K562 (cell line): ENCODE measurements at regions not wholly inside any gene's neighbourhood (a gene's known extent, or its start where the extent isn't known, plus 50 kb on each side); places are given as distances from the start of the nearest gene placed in this dataset.

ENCODE experiments used
- ATAC-seq: fragments of 200-7000 bp; cut with Tn5 transposase; 3 replicates; pipeline ENCODE4 v1.9.1; 2020; ENCODE audit warnings: moderate library complexity
- BruUV-seq: library from RNA; stranded (reverse); fragments of 400-500 nt; replicated peaks from 2 replicates; lab custom pipeline; 2021; lab: Mats Ljungman, UMichigan
- CTCF ChIA-PET: fragments of 300-600 bp; formaldehyde crosslinking; extraction: SDS; loops from one replicate; lab custom pipeline; 2021; ENCODE audit warnings: low intra/inter-chr PET ratio; lab: Yijun Ruan, JAX
- POLR2A ChIA-PET: fragments of 300-600, 350-650 bp; sonication (Branson Sonifier 250); formaldehyde crosslinking; extraction: SDS; loops from one replicate; lab custom pipeline; 2021; ENCODE audit warnings: antibody characterized with exemption, inconsistent platforms; lab: Yijun Ruan, JAX
- DNase-seq, 4 experiments: peaks; one replicate each; pipeline versions ENCODE4 v3.0.0 to v3.0.0-alpha.2; 2011 to 2018; ENCODE audit warnings: low spot score in 3 of 4, mixed read lengths in 3 of 4; ENCODE audit errors: extremely low read depth in 1 of 4
- FAIRE-seq: peaks from 2 replicates; lab custom pipeline; 2011; peaks lifted over from hg19 to GRCh38; lab: Jason Lieb, UNC
- H2AFZ ChIP-seq: 2 replicates; pipeline ENCODE4 v1.6.0; 2011; ENCODE audit warnings: low read depth, low read length, control low read depth, inconsistent platforms
- H3K27ac ChIP-seq: fragments of 200-600 bp; 3 replicates; pipeline ENCODE4 v1.8.0; 2011; ENCODE audit warnings: low read depth, mild to moderate bottlenecking, control low read depth, inconsistent platforms, low read length, moderate library complexity, mixed read lengths; ENCODE audit errors: extremely low read depth
- H3K27me3 ChIP-seq, 2 experiments: fragments of 300-600 bp in 1 of 2; 2 replicates in 1 of 2; 3 replicates in 1 of 2; pipeline versions ENCODE4 v1.6.0 to v1.8.0; 2011; ENCODE audit warnings: inconsistent platforms in 2 of 2, low read length in 2 of 2, mild to moderate bottlenecking in 1 of 2, mixed read lengths in 1 of 2, moderate library complexity in 1 of 2; ENCODE audit not compliant: control insufficient read depth in 2 of 2, insufficient read depth in 2 of 2
- H3K36me3 ChIP-seq: fragments of 300-600 bp; 3 replicates; pipeline ENCODE4 v1.8.0; 2011; ENCODE audit warnings: mild to moderate bottlenecking, low read length, inconsistent platforms; ENCODE audit not compliant: control insufficient read depth, insufficient read depth
- H3K4me1 ChIP-seq, 2 experiments: fragments of 200-600 bp in 1 of 2; replicated peaks in 1 of 2; 2 replicates in 1 of 2; 3 replicates in 1 of 2; pipeline versions ENCODE4 v1.5.1 to v1.8.0; 2011; ENCODE audit warnings: inconsistent platforms in 2 of 2, low read length in 2 of 2, mild to moderate bottlenecking in 1 of 2, mixed read lengths in 1 of 2, moderate library complexity in 1 of 2; ENCODE audit not compliant: control insufficient read depth in 2 of 2, insufficient read depth in 2 of 2
- H3K4me2 ChIP-seq: 2 replicates; pipeline ENCODE4 v1.6.1; 2011; ENCODE audit warnings: low read length, control low read depth, inconsistent platforms, mixed read lengths; ENCODE audit not compliant: insufficient read depth
- H3K4me3 ChIP-seq: fragments of 200-600 bp; sonication (generic), shearing (Covaris generic); 2 replicates; pipeline ENCODE4 v1.5.1; 2016; ENCODE audit warnings: control low read depth, inconsistent platforms
- H3K79me2 ChIP-seq: fragments of 200-600 bp; 3 replicates; pipeline ENCODE4 v1.8.0; 2011; ENCODE audit warnings: low read length, inconsistent platforms; ENCODE audit not compliant: control insufficient read depth, insufficient read depth
- H3K9ac ChIP-seq, 2 experiments: 2 replicates each; pipeline versions ENCODE4 v1.6.0 to v1.6.1; 2011; ENCODE audit warnings: low read depth in 2 of 2, low read length in 2 of 2, control low read depth in 1 of 2, inconsistent platforms in 1 of 2, mild to moderate bottlenecking in 1 of 2, mixed read lengths in 1 of 2; ENCODE audit not compliant: insufficient read depth in 1 of 2
- H3K9me1 ChIP-seq: one replicate; pipeline ENCODE4 v1.6.0; 2011; ENCODE audit warnings: inconsistent platforms, mild to moderate bottlenecking, low read length, moderate library complexity; ENCODE audit not compliant: control insufficient read depth, insufficient read depth
- H3K9me3 ChIP-seq: replicated peaks from 2 replicates; pipeline ENCODE4 v1.5.1; 2011; ENCODE audit warnings: low read depth, low read length, inconsistent platforms; ENCODE audit not compliant: control insufficient read depth, insufficient read depth
- H4K20me1 ChIP-seq: replicated peaks from 2 replicates; pipeline ENCODE4 v1.6.1; 2011; ENCODE audit warnings: low read length, inconsistent platforms, mixed read lengths; ENCODE audit not compliant: control insufficient read depth, insufficient read depth
- DLX4 ChIP-seq: fragments of 250-450 bp; sonication (Bioruptor Pico); IDR thresholded peaks from 2 replicates; pipeline ENCODE4 v1.6.1; 2021; ENCODE audit warnings: mild to moderate bottlenecking
- E2F1 ChIP-seq: sonication (generic); formaldehyde crosslinking; IDR thresholded peaks from 2 replicates; pipeline ENCODE4 v1.8.1; 2023; ENCODE audit warnings: mild to moderate bottlenecking, missing genetic modification reagents, moderate library complexity
- KAT8 ChIP-seq: fragments of 450-650 bp; IDR thresholded peaks from 2 replicates; pipeline ENCODE4 v1.6.1; 2016; ENCODE audit warnings: low read depth, mild to moderate bottlenecking
- POLR2A ChIP-seq: fragments of 450-650 bp; conservative IDR thresholded peaks from 2 replicates; pipeline ENCODE4 v1.6.1; 2016
- PYGO2 ChIP-seq: fragments of 450-650 bp; IDR thresholded peaks from 2 replicates; pipeline ENCODE4 v1.6.1; 2016; ENCODE audit warnings: mild to moderate bottlenecking, missing genetic modification characterization, moderate library complexity, missing compliant biosample characterization
- RBBP5 ChIP-seq: fragments of 200-600 bp; sonication (generic); IDR thresholded peaks from 2 replicates; pipeline ENCODE4 v1.6.1; 2012; ENCODE audit warnings: borderline replicate concordance, mild to moderate bottlenecking, low read length, control low read depth, inconsistent platforms; ENCODE audit not compliant: insufficient read depth, poor library complexity, severe bottlenecking
- TAF1 ChIP-seq: IDR thresholded peaks from 2 replicates; pipeline ENCODE4 v1.6.1; 2011; ENCODE audit warnings: mild to moderate bottlenecking, low read length, moderate library complexity; ENCODE audit not compliant: insufficient read depth, control insufficient read depth, severe bottlenecking; ENCODE audit errors: extremely low read depth
- TCF7L2 ChIP-seq: fragments of 150-350 bp; IDR thresholded peaks from 2 replicates; pipeline ENCODE4 v1.6.1; 2016; ENCODE audit warnings: low read depth, mild to moderate bottlenecking, low read length, moderate library complexity
- ZBTB26 ChIP-seq: fragments of 450-650 bp; formaldehyde crosslinking; IDR thresholded peaks from 2 replicates; pipeline ENCODE4 v1.4.0; 2022; ENCODE audit warnings: missing genetic modification characterization
- WGBS: fragments of 100-300 bp; shearing (Covaris generic); methylation state at CpG from one replicate; pipeline ENCODE4 v1.1.6; 2016; ENCODE audit warnings: low coverage, mixed read lengths; ENCODE audit not compliant: insufficient coverage; ENCODE audit errors: missing lambda C conversion rate; 5-methylcytosine and 5-hydroxymethylcytosine counted together
- in situ Hi-C: fragments of 300-500 bp; cut with MboI; formaldehyde crosslinking; loops from 4 replicates; pipeline ENCODE4 v1.15.0; 2018; ENCODE audit warnings: inconsistent platforms, mixed read lengths
- intact Hi-C: fragments of 100-400 bp; cut with micrococcal nuclease; formaldehyde crosslinking; loops from 2 replicates; pipeline ENCODE4 v1.14.2; 2022
- TF ChIP-seq, protein P1 (sequence below): fragments of 250-450 bp; sonication (Bioruptor Pico); IDR thresholded peaks from 2 replicates; pipeline ENCODE4 v1.8.0; 2021; ENCODE audit warnings: mild to moderate bottlenecking, moderate library complexity
- TF ChIP-seq, protein P2 (sequence below): IDR thresholded peaks from 2 replicates; pipeline ENCODE4 v1.6.1; 2012; ENCODE audit warnings: low read depth, low read length, improper control_type of control experiment, borderline replicate concordance

- TF ChIP-seq, protein P1, sequence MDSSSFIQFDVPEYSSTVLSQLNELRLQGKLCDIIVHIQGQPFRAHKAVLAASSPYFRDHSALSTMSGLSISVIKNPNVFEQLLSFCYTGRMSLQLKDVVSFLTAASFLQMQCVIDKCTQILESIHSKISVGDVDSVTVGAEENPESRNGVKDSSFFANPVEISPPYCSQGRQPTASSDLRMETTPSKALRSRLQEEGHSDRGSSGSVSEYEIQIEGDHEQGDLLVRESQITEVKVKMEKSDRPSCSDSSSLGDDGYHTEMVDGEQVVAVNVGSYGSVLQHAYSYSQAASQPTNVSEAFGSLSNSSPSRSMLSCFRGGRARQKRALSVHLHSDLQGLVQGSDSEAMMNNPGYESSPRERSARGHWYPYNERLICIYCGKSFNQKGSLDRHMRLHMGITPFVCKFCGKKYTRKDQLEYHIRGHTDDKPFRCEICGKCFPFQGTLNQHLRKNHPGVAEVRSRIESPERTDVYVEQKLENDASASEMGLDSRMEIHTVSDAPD = no peak
- TF ChIP-seq RBBP5 = no peak
- TF ChIP-seq E2F1 (CRISPR knock-in tag) = no peak
Measured at GRCh38 chr12:11981121-11981733, 89.5 kb upstream of the BCL2L14 start (continued).

DNA sequence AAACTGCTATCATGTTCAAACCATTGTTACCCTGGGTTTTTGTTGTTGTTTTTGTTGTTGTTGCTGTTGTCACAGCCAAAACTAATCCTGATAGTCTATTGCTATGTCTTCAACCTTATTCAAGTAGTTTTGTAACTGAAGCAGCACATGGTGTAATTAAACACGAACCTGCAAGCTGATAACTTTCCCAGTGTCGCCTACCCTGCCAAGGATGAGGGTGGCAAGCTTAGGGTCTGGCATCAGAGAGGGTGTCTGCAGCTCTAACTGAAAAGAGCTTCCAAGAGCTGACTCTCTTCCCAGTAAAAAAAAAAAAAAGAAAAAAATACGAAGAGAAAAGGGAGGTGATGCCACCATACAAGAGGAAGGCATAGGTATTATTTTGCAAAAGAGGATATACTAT is 86.3 kb upstream of the BCL2L14 start:
- no TSS peak for BruUV-seq
- Histone ChIP-seq H2AFZ (no peak overlapping the region), H3K9me1 (no peaks in the 10 kb centered on the region), H3K9me3 (no peaks in the 10 kb centered on the region), H4K20me1 (no peaks in the 10 kb centered on the region), H3K79me2 (no peaks in the 10 kb centered on the region), H3K4me3 (no peak overlapping the region), H3K4me2 (no peak overlapping the region), H3K36me3 (no peaks in the 10 kb centered on the region), H3K27me3 (peaks cover 2 to 17% of the 10 kb centered on the region in 2 experiments; a peak in 4 of 5 replicates), H3K27ac (no peak overlapping the region), H3K4me1 (no peaks in the 10 kb centered on the region), H3K9ac (no peak overlapping the region)
- DNase-seq = no peak
- WGBS = 0% methylated on average over 2 of the region's 3 CpGs
- no peak for FAIRE-seq
- ChIA-PET POLR2A (interaction anchor here (0.6 kb wide), 1 partner anchor 265 kb away, joined by 3 read pairs; no protein-coding TSS in a partner anchor), CTCF (no interaction called here)
- ATAC-seq = no peak
- in situ Hi-C loops = no loop called here
- intact Hi-C loops = no loop called here
- TF ChIP-seq, protein P2, sequence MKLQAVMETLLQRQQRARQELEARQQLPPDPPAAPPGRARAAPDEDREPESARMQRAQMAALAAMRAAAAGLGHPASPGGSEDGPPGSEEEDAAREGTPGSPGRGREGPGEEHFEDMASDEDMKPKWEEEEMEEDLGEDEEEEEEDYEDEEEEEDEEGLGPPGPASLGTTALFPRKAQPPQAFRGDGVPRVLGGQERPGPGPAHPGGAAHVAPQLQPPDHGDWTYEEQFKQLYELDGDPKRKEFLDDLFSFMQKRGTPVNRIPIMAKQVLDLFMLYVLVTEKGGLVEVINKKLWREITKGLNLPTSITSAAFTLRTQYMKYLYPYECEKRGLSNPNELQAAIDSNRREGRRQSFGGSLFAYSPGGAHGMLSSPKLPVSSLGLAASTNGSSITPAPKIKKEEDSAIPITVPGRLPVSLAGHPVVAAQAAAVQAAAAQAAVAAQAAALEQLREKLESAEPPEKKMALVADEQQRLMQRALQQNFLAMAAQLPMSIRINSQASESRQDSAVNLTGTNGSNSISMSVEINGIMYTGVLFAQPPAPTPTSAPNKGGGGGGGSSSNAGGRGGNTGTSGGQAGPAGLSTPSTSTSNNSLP = no peak
- TF ChIP-seq ZBTB26 (CRISPR knock-in tag) (no peak), PYGO2 (tag) (no peak), KAT8 (no peak), POLR2A (no peak), TAF1 (no peak), TCF7L2 (no peak), DLX4 (CRISPR knock-in tag) (no peak)
